SK-MEL-5 (cell line): ENCODE measurements at regions not wholly inside any gene's neighbourhood (a gene's known extent, or its start where the extent isn't known, plus 50 kb on each side); places are given as distances from the start of the nearest gene placed in this dataset.

Source experiments
- DNase-seq: peaks from one replicate; pipeline ENCODE4 v3.0.0-alpha.2; 2016; ENCODE audit warnings: low read depth, low spot score
- in situ Hi-C: cut with HindIII; loops from 2 replicates; pipeline ENCODE4 v1.10.0; 2016; ENCODE audit warnings: low sequenced_read_pairs, high pct_unique_total_duplicates, low pct_unique_long_range_greater_than_20kb
- small RNA-seq, 2 experiments: library from RNA; depleted of rRNA; stranded (forward); fragments of <200 nt; gene quantifications; one replicate each; pipeline ENCODE3, GENCODE V24; 2014

GRCh38 chr2:180111901-180112300 lies 104.8 kb upstream of the CWC22 start:
- in situ Hi-C loops, result no loop called here
- DNase-seq, result no peak

GRCh38 chr2:180110469-180110868 lies 103.4 kb upstream of the CWC22 start:
- no peak for DNase-seq
- in situ Hi-C loops, result no loop called here

- in situ Hi-C loops, result no loop called here
- DNase-seq, result no peak
Observed at GRCh38 chr2:180101846-180102245, 94.7 kb upstream of the CWC22 start.

- in situ Hi-C loops, result no loop called here
Observed at GRCh38 chr2:180099308-180099707, 92.2 kb upstream of the CWC22 start.

GRCh38 chr2:180085144-180085543 lies 78.0 kb upstream of the CWC22 start:
- in situ Hi-C loops, result no loop called here
- no peak for DNase-seq

More at GRCh38 chr2:180099308-180099707, 92.2 kb upstream of the CWC22 start:
- DNase-seq, result no peak

GRCh38 chr2:180077295-180077906 lies 70.3 kb upstream of the CWC22 start:
- in situ Hi-C loops, result no loop called here
- peak; percentile 41 for DNase-seq

GRCh38 chr2:180075870-180076269 lies 68.8 kb upstream of the CWC22 start:
- no peak for DNase-seq
- in situ Hi-C loops, result no loop called here

GRCh38 chr2:180071797-180072196 lies 64.7 kb upstream of the CWC22 start:
- no peak for DNase-seq
- in situ Hi-C loops, result no loop called here

GRCh38 chr2:180063494-180064092 lies 56.5 kb upstream of the CWC22 start:
- in situ Hi-C loops, result no loop called here
- DNase-seq, result no peak

- no peak for DNase-seq
- in situ Hi-C loops, result no loop called here
Observed at GRCh38 chr2:180062178-180062577, 55.1 kb upstream of the CWC22 start.

GRCh38 chr2:180061546-180061945 lies 54.4 kb upstream of the CWC22 start:
- in situ Hi-C loops, result no loop called here
- no peak for DNase-seq

- in situ Hi-C loops, result no loop called here
- no peak for DNase-seq
Observed at GRCh38 chr2:180061085-180061484, 54.0 kb upstream of the CWC22 start.

- in situ Hi-C loops, result no loop called here
- no peak for DNase-seq
Observed at GRCh38 chr2:180058993-180059392, 51.9 kb upstream of the CWC22 start.

GRCh38 chr2:180057706-180058412 lies 50.8 kb upstream of the CWC22 start:
- DNase-seq, result no peak
- in situ Hi-C loops, result no loop called here

Small RNA genes in the stretch of these regions (small RNA-seq; reads per million reads assigned to genes)
- gene AC012669.1, result 0 reads per million in 2 experiments
